ENCODE measurements at regions not wholly inside any gene's neighbourhood (a gene's known extent, or its start where the extent isn't known, plus 50 kb on each side); places are given as distances from the start of the nearest gene placed in this dataset.

DNA sequence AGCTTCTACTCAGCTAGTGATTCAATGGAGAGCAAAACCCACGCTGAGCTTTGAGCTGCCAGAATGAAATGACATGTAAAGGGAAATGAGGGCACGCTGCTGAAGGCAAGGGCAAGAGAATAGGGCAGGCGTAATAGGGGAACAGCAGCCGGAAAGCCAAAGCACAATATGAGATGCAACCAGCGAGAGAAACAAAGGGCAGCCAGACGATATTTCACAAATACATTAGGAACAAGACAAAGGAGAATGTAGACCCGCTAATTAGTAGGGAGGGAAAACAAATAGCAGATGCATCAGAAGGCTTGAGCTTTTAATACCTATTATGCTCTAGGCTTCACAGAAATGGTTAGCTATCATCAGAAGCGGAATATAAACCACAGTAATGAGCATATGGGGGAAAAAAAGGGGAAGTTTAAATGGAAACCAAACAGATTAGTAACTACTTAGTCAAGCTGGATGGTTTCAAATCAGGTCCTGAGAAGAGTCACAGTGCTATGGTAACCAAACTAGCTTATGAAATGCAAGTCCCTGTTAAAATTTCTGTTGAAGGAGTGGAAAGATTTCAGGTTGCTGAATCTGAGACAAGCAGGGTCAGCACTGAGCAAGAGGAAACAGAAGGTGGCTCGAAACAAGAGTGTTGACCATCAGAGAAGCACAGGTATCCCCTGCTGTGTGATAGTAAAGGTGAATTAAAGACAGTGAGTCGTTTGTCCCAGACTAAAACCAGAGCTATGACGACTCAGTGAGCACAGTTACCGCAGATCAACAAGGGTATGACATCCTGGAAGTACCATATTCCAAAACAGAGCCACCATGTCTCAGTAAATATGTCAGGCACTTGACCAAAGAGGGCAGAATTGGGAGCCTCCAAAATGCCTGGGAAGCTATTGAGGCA lies 496.9 kb upstream of the CELF2 start:
- FAIRE-seq = no peak
- no peak for DNase-seq (ENCODE audit: insufficient read length, low spot score)

DNA sequence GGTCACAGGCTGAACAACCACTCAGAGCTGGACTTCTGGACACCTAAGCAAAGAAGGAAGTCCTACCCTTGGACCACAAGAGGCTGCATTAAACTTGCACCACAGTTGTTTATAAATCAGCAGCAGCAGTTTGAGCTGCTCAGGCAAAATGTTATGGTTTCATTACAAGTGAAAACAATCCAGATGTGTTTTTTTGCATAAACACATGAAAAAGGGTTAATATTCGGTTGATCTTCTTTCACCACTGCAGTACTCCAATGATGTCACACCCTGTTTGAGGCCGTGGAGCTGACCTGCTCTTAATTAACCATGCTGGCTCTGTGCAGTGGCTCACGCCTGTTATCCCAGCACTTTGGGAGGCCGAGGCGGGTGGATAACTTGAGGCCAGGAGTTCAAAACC lies 490.8 kb upstream of the CELF2 start:
- FAIRE-seq = no peak
- DNase-seq (ENCODE audit: insufficient read length, low spot score) = no peak

DNA sequence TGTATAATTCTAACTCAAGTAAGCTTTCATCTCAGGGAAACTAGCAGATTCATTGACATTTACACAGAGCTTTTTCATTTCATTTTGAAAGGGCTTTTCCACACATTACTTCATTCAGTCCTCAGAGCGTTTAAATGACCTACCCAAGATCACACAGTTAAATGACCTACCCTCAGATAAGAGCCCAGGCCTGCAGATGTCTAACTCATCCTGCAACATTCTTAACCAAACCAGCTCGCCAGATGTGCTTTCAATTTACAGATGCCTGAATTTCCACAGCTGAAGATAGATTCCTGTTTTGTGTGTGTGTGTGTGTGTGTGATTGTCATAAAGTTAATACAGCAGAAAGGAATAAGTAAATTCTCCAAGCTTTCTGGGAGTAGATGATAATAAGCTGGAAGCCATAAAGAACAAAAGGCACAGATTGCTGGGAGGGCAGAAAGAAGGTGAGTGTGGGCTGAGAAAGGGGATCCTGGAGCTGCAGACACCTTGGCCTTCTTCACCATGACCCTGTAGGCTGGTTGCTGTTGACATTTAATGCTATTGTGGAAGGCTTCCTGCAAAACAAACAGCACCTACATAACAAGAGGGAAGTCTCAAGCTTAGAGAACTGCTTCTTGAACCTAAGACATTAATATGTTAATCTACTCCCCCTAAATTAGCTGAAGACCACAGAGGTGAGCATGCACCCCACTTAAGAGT lies 489.7 kb upstream of the CELF2 start:
- DNase-seq (ENCODE audit: insufficient read length, low spot score) (no peak), FAIRE-seq (no peak)

DNA sequence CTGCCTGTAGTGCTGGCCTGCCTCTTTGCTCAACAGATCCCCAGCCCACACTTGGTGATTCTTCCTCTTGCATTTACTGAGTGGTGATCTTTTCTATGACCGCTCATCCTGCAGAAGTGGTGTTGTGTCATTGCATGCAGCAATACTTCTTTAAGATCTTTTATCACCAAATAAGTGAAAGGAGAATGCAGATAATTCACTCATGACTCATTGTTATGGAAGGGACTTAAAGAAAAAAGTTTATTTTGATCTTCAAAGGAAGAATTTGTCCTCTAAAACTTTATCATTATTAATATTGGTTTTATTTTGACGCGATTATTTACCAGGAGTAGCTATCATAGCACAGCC lies 489.1 kb upstream of the CELF2 start:
- FAIRE-seq (no peak), DNase-seq (ENCODE audit: insufficient read length, low spot score) (no peak)

DNA sequence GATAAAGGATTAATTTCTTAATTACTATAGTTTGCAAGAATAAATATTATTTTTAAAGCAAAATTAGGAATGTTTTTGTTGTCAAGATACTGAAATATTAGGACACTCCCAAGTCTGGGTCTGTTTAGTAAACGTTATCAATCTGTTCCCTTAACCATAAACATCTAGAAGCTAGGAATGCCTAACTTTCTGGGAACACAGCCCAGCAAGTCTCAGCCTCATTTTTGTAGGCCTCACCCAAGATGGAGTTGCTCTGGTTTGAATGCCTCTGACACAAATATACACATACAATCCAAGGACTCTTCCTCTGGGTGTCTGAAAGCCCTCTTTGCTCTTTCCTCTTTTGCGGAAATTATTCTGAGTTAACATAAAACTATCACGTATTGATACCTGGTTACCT lies 487.4 kb upstream of the CELF2 start:
- DNase-seq (ENCODE audit: insufficient read length, low spot score) = no peak
- FAIRE-seq = no peak

DNA sequence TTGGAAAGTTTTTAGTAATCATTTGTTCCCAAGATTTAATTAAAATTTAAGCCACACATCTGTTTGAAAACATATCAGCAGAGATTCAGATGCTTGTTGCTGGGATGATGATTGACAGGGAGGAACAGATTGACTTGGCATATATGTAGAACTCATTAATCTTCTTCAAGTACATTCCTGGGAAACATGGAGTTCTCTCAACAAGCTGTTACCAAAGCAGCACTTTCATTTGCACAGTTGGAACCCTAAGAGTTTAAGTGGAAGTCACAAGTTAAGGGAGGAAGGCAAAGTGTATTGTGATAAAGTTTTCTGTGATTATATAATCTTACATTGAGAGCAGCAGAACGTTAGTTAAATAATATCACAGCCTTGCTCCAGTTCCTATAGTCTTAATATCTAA lies 485.4 kb upstream of the CELF2 start:
- DNase-seq (ENCODE audit: insufficient read length, low spot score) = no peak
- no peak for FAIRE-seq

DNA sequence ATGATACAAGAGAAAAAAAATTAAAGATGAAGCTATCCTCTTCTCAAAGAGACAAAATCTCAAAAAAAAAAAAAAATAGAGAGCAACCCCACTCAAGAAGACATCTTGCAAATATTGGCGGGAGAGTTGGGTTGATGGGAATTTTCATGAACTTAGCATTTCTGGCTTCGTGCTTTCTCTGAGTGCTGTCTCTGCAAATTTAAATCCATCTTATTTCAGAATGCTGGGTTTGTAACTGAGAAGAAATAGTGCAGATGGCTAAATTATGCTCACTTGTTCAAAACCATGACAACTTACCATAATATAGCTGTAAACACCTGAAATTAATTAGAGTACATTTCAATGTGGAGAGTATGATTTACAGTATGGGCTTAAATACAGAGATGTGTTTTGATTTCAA lies 484.8 kb upstream of the CELF2 start:
- DNase-seq (ENCODE audit: insufficient read length, low spot score) (no peak), FAIRE-seq (no peak)

DNA sequence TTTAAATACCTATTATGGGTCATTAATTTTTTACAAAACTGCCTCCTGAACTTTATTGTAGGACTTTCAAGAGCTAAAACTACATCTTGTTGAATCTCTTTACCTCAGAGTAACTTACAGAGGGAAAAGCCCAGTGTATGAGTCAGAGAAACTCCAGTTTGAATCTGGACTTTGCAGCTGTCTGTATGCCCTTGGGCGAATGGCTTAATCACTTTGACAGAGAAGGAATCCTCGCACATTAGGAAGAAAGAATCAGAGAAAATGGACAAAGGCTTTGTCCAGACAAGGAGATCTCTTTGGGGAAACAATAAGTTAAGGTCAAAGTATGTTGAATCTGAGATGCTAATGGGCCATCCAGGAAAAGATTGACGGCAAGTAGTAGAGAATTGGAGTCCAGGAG lies 484.2 kb upstream of the CELF2 start:
- DNase-seq (ENCODE audit: insufficient read length, low spot score) (peak; percentile 5), FAIRE-seq (no peak)

DNA sequence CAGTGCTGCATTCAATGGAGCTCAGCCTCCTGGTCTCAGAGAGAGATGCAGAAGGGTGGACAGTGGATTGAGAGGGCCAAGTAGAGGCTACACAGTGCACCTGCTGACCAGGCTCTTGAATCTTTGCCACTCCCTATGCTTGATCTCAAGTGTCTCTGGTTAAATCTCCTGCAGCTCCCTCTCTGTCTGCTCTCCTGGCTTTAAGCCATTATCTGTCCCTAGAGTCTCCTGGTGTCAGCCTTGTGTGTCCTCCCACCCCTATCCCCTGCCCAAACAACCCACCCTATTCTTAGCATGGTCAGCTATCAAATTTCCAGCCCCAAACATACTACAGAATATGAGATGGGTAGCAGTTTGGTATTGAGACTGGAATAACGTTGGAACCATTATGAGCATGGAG lies 479.3 kb upstream of the CELF2 start:
- DNase-seq (ENCODE audit: insufficient read length, low spot score) (no peak), FAIRE-seq (no peak)

DNA sequence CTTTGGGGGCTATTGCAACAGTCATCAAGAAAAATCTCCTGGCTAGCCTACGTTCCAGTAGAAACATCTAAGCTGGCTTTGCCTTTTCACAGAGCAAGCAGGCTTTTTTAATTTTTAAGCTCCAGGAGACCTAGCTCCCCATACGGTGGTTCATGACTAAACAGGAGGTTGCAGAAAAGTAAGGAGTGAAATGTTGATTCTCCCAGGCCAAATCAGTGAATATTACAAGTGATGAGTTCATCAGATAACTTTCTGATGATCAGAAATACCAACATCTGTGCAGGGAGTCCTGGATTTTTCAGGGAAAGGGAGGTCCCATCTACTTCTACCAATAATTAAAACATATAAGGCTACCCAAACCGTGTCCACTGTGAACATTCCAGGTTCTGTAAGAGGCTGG lies 477.3 kb upstream of the CELF2 start:
- no peak for FAIRE-seq
- no peak for DNase-seq (ENCODE audit: insufficient read length, low spot score)

DNA sequence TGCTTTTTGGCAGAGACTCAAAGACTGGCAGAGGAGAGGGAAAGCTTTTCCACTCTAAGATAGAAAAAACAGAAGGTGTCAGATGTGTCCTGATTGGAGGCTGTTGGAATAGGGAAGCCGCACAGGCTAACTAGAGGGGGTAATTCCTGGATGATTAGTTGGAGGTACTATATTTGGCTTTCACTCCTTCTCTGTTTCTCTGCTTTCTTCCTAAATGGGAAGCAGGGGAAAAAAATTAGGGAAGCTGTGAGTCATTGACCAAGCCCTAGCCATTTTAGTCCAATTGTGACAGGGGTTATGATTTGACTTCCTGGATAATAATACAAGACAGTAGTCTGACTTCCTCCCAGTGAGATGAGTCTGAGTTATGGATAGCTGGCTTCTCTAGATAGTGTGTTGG lies 475.2 kb upstream of the CELF2 start:
- no peak for FAIRE-seq
- no peak for DNase-seq (ENCODE audit: insufficient read length, low spot score)

DNA sequence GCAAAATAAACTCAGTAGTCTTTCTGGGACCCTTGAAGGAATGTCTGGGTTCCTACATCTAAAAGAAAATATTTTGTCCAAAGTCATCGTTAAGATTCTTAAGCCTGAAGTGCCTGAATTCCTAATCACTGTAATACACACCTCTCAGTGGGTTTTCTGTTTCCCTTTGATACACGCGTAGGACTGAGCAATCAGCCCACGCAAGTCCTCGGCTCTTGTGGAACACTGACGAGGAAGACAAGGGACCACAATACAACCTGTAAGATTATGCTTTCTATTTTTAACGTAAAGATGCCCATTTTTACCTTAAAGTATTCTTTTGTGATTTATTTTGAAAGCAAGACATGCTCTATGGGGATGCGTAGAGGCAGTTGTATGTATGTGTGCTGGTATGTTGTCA lies 472.8 kb upstream of the CELF2 start:
- DNase-seq (ENCODE audit: insufficient read length, low spot score) (no peak), FAIRE-seq (no peak)

DNA sequence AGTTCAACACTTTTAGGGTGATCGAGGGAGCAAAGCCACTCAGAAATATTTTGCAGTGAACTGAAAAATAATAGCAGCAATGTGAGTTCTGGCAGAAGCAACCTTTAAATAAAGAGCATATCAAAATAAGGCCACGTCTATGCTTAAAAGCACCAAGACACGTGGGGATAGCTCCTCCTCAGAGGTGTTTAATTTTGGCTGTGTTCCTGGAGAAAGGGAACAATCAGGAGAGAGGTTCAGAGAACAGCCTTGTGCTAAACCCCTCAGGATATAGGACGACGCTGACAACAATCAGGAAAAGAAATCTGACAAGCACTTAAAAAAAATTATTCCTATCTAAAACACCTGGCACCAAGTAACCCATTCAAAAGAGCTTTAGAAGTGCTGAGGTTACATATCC lies 471.9 kb upstream of the CELF2 start:
- DNase-seq (ENCODE audit: insufficient read length, low spot score) = no peak
- no peak for FAIRE-seq

DNA sequence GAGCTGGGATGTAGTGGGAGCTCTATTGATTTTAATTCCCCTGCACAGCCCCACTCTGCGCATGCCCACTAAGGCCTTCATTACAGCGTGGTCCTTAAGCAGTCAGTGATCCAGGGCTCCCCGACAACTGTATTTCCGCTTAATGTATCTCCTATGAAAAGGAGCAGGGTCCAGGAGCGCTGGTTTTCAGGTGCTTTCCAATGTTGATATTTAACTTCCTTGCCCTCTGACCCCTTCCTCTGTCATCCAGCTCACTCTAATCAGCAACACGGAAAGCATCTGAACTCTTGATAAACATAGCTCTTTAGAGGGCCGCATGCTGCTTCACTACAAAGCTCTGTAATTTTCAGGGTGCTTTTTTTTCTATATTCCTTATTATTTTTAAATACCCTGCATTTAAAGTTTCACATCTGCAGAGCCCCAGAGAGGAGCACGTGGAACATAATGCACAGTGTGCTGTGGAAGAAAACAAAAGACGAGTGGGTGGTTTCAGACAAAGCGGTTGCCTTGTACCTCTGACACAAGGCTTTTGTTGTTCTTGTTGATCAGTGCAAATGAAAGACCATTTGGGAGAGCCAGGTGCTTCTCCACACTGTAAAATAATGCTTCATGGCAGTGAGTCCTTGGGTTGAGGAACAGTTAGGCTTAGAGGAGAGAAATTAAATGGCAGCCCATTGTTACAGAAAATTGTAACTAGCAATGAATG lies 465.9 kb upstream of the CELF2 start:
- DNase-seq (ENCODE audit: insufficient read length, low spot score) (no peak), FAIRE-seq (no peak)

DNA sequence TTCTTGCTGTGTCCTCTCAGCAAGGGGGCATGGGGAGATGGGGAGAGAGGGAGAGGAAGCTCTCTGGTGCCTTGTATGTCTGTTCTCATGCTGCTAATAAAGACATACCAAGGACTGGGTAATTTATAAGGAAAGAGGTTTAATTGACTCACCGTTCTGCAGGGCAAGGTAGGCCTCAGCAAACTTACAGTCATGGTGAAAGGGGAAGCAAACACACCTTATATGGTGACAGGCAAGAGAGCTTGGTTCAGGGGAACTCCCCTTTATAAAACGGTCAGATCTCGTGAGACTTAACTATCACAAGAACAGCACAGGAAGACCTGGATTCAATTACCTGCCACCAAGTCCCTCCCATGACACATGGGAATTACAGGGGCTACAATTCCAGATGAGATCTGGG lies 464.7 kb upstream of the CELF2 start:
- FAIRE-seq (no peak), DNase-seq (ENCODE audit: insufficient read length, low spot score) (no peak)

DNA sequence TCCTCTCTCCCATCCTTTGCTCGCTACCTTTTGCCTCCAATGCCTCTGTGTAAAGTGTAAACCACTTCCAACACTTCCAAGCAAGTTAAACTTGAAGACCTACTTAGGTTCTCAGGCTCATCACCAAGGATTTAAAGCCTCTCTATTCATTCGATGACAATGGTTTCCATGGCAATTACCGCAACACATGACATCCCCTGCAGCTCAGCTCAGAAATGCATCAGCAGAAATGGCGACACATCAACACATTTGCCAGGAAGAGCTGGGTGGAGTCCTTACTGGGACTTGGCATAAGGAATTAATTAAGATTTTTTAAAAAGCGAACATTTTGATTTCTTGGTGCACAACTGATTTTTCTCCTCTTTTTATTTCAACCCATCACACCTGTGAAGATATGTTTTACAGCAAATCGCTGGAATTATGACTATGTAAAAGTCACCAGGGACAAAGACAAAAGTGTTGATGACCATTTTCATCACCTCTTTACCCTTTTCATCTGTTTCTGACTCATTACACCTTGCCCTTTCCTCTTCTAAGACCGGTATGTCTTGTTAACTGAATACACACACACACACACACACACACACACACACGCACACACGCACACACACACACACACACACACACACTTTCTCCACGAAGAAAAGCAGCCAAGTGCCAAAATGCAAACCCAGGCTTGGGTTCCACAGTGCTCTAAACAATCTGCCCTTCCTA lies 453.4 kb upstream of the CELF2 start:
- DNase-seq (ENCODE audit: insufficient read length, low spot score) = no peak
- FAIRE-seq = no peak

DNA sequence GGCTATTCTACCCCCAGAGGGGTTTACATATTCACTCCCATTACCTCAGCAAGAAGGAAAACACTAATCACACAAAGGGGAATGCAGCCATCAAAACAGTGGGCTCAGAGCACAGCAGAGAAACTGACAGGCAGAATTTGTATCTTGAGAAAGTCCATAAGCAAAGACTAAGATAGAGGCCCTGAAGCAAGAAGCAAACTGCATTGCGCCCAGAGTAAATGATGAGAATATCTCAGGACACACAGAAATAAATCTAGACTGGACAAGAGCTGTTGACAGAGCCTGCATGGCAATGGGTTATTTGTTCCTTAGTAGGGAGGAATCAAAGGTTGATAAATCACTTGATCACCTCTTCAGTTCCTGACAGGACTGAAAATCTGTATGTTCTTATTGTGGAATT lies 440.7 kb upstream of the CELF2 start:
- DNase-seq (ENCODE audit: insufficient read length, low spot score) (no peak), FAIRE-seq (no peak)

DNA sequence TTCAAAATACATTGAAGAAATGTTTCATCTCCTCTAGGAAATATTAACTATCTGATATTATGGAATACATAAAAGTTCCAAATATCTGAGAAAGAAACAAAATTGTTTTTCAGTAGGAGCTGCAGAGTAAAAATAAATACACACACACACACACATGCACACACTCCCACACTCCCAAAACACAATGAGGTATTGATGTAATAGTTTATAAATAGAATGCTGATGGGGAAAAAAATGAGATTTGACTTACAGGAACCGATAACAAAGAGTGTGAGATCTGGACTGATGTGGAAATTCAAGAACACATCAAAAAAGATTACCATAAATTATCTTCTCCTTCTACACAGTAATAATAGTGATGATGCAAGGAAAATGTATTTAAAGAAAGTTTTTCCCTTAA lies 438.0 kb upstream of the CELF2 start:
- FAIRE-seq (no peak), DNase-seq (ENCODE audit: insufficient read length, low spot score) (no peak)

DNA sequence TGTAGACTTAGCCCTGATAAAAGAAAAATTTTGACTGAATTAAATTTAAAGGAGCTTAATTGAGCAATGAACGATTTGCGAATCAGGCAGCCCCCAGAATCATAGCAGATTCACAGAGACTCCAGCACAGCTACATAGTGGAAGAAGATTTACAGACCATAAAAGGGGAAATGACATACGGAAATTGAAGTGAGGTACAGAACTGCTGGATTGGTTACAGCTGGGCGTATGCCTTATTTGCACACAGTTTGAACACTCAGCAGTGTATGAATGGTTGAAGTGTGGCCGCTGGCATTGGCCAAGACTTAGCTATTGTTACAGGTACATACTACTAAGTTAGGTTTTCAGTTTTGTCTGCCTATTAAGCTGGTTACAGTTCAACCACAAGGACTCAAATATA lies 433.5 kb upstream of the CELF2 start:
- DNase-seq (ENCODE audit: insufficient read length, low spot score) (no peak), FAIRE-seq (no peak)

DNA sequence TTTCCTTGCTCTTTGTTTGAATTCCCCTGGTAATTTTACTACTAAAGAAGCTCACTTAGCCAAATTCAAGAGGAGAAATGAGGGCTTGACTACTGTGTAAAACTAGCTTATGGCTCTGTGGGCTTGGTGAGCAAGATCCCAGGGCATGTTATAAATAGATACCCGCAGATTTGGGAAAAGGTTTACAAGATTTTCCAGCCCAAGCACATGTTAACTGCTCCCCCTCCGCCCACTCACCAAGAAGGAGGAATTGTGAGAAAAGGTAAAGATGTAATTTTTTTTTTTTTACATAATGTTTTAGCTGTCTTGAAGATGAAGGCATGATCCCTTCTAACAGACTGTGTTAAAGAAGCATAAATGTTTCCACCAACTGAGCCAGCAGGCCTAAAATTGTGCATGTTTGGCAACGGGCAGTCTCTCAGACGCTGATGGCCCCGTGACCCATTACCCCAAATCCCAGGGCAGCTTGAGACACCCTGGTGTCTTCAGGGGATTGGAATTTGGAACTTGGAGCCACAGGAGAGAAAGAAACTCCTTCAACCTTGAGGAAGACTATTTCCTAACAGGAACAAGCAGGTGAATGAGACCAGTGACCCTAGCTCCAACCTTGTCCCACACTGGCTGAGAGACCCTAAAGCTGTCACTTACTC lies 429.8 kb upstream of the CELF2 start:
- FAIRE-seq = no peak

More for the DNA sequence above, 429.8 kb upstream of the CELF2 start:
- no peak for DNase-seq (ENCODE audit: insufficient read length, low spot score)

All from HTR-8/SVneo (cell line).